ENCODE measurements at regions not wholly inside any gene's neighbourhood (a gene's known extent, or its start where the extent isn't known, plus 50 kb on each side); places are given as distances from the start of the nearest gene placed in this dataset.

- no peak for TF ChIP-seq CTCF (conservative IDR thresholded peaks at IDR 0.05; ENCODE audit: low read length)
- TF ChIP-seq EZH2phosphoT487 (IDR thresholded peaks at IDR 0.05; ENCODE audit: borderline replicate concordance, low read depth, low read length): no peak
These were observed 1448.9 kb downstream of the NLGN4Y start for GRCh38 chrY:15973200-15973599.
